ENCODE measurements at regions not wholly inside any gene's neighbourhood (a gene's known extent, or its start where the extent isn't known, plus 50 kb on each side); places are given as distances from the start of the nearest gene placed in this dataset.

GRCh38 chr1:218614031-218614430 lies 268.9 kb downstream of the TGFB2 start:
- ChIA-PET CTCF (ENCODE audit: unreplicated experiment) (no interaction called here), POLR2A (interaction anchor here (0.6 kb wide), 1 partner anchor 1194 kb away, joined by 3 read pairs; no protein-coding TSS in a partner anchor)
- Histone ChIP-seq H3K79me2 (ENCODE audit: insufficient read depth, low read depth, low read length) (no peaks in the 10 kb centered on the region), H3K4me1 (ENCODE audit: insufficient read depth, low read length, poor library complexity, severe bottlenecking) (no peaks in the 10 kb centered on the region), H3K9me3 (ENCODE audit: low read length) (no peaks in the 10 kb centered on the region), H3K4me3 (ENCODE audit: low read depth, low read length, poor library complexity, severe bottlenecking) (no peak overlapping the region), H4K20me1 (ENCODE audit: insufficient read depth, low read length) (no peaks in the 10 kb centered on the region), H3K4me2 (ENCODE audit: low read length) (no peak overlapping the region), H3K9me2 (ENCODE audit: insufficient read depth, low read length) (no peaks in the 10 kb centered on the region), H3K36me3 (ENCODE audit: insufficient read depth, low read length) (no peaks in the 10 kb centered on the region), H3K27ac (ENCODE audit: low read depth, low read length, poor library complexity, severe bottlenecking) (no peak overlapping the region), H2AFZ (ENCODE audit: low read length) (no peak overlapping the region)
- BruUV-seq (replicated peaks), result no TSS peak
- intact Hi-C loops (cut with micrococcal nuclease; ENCODE audit: unreplicated experiment), result no loop called here
- TF ChIP-seq EZH2phosphoT487 (IDR thresholded peaks at IDR 0.05; ENCODE audit: borderline replicate concordance, low read depth, low read length) (no peak), CTCF (conservative IDR thresholded peaks at IDR 0.05; ENCODE audit: low read length) (no peak)
- no peak for DNase-seq (ENCODE audit: low spot score)

GRCh38 chr1:218616681-218617080 lies 271.5 kb downstream of the TGFB2 start:
- BruUV-seq (replicated peaks), result no TSS peak
- H3K9me2 ChIP-seq (ENCODE audit: insufficient read depth, low read length), result no peaks in the 10 kb centered on the region
- H3K4me3 ChIP-seq (ENCODE audit: low read depth, low read length, poor library complexity, severe bottlenecking), result no peak overlapping the region
- DNase-seq (ENCODE audit: low spot score), result no peak
- POLR2A ChIA-PET, result interaction anchor here (0.7 kb wide), 1 partner anchor 104 kb away, joined by 3 read pairs; no protein-coding TSS in a partner anchor
- no peaks in the 10 kb centered on the region for H4K20me1 ChIP-seq (ENCODE audit: insufficient read depth, low read length)
- TF ChIP-seq CTCF (conservative IDR thresholded peaks at IDR 0.05; ENCODE audit: low read length) (no peak), EZH2phosphoT487 (IDR thresholded peaks at IDR 0.05; ENCODE audit: borderline replicate concordance, low read depth, low read length) (no peak)
- H3K79me2 ChIP-seq (ENCODE audit: insufficient read depth, low read depth, low read length), result no peaks in the 10 kb centered on the region
- intact Hi-C loops (cut with micrococcal nuclease; ENCODE audit: unreplicated experiment), result no loop called here
- no peaks in the 10 kb centered on the region for H3K4me1 ChIP-seq (ENCODE audit: insufficient read depth, low read length, poor library complexity, severe bottlenecking)
- H3K27ac ChIP-seq (ENCODE audit: low read depth, low read length, poor library complexity, severe bottlenecking), result no peak overlapping the region
- CTCF ChIA-PET (ENCODE audit: unreplicated experiment), result no interaction called here
- H2AFZ ChIP-seq (ENCODE audit: low read length), result no peak overlapping the region
- no peak overlapping the region for H3K4me2 ChIP-seq (ENCODE audit: low read length)
- H3K9me3 ChIP-seq (ENCODE audit: low read length), result no peaks in the 10 kb centered on the region
- no peaks in the 10 kb centered on the region for H3K36me3 ChIP-seq (ENCODE audit: insufficient read depth, low read length)

- H3K36me3 ChIP-seq (ENCODE audit: insufficient read depth, low read length), result no peaks in the 10 kb centered on the region
- no TSS peak for BruUV-seq (replicated peaks)
- no peak overlapping the region for H3K27ac ChIP-seq (ENCODE audit: low read depth, low read length, poor library complexity, severe bottlenecking)
- no peaks in the 10 kb centered on the region for H3K9me3 ChIP-seq (ENCODE audit: low read length)
- H4K20me1 ChIP-seq (ENCODE audit: insufficient read depth, low read length), result no peaks in the 10 kb centered on the region
- H3K4me2 ChIP-seq (ENCODE audit: low read length), result no peak overlapping the region
- no peak overlapping the region for H3K4me3 ChIP-seq (ENCODE audit: low read depth, low read length, poor library complexity, severe bottlenecking)
- no peak overlapping the region for H2AFZ ChIP-seq (ENCODE audit: low read length)
- H3K4me1 ChIP-seq (ENCODE audit: insufficient read depth, low read length, poor library complexity, severe bottlenecking), result no peaks in the 10 kb centered on the region
- H3K79me2 ChIP-seq (ENCODE audit: insufficient read depth, low read depth, low read length), result no peaks in the 10 kb centered on the region
- DNase-seq (ENCODE audit: low spot score), result no peak
- H3K9me2 ChIP-seq (ENCODE audit: insufficient read depth, low read length), result no peaks in the 10 kb centered on the region
- CTCF ChIA-PET (ENCODE audit: unreplicated experiment), result no interaction called here
- POLR2A ChIA-PET, result no interaction called here
- TF ChIP-seq CTCF (conservative IDR thresholded peaks at IDR 0.05; ENCODE audit: low read length) (no peak), EZH2phosphoT487 (IDR thresholded peaks at IDR 0.05; ENCODE audit: borderline replicate concordance, low read depth, low read length) (no peak)
- intact Hi-C loops (cut with micrococcal nuclease; ENCODE audit: unreplicated experiment), result no loop called here
Measured at GRCh38 chr1:218617986-218618385, 272.9 kb downstream of the TGFB2 start.

Measured in OCI-LY7 (cell line).